Colonic mucosa (tissue), 4 donors: ENCODE measurements at regions not wholly inside any gene's neighbourhood (a gene's known extent, or its start where the extent isn't known, plus 50 kb on each side); places are given as distances from the start of the nearest gene placed in this dataset.
"Not testable (repeated sequence)": the region's sequence is repeated elsewhere in the genome, so short reads cannot be mapped to it uniquely, and the experiment has no call there.

Experiments
- DNase-seq: peaks from one replicate; pipeline ENCODE4 v3.0.0-alpha.2; 2020
- H3K27ac ChIP-seq: fragments of 200-600 bp; one replicate; pipeline ENCODE4 v1.8.0; 2021
- H3K27me3 ChIP-seq: fragments of 200-600 bp; one replicate; pipeline ENCODE4 v1.8.0; 2021
- H3K36me3 ChIP-seq: fragments of 200-600 bp; one replicate; pipeline ENCODE4 v1.8.0; 2021
- H3K4me1 ChIP-seq: fragments of 200-600 bp; one replicate; pipeline ENCODE4 v1.8.0; 2021; ENCODE audit warnings: mild to moderate bottlenecking
- H3K4me3 ChIP-seq: fragments of 200-600 bp; one replicate; pipeline ENCODE4 v1.8.0; 2021
- H3K9ac ChIP-seq, 2 donors: one replicate each; pipeline ENCODE4 v1.7.0; 2013; ENCODE audit warnings: control low read depth in 2 of 2, low read depth in 2 of 2, low read length in 2 of 2
- H3K9me3 ChIP-seq: fragments of 200-600 bp; one replicate; pipeline ENCODE4 v1.8.0; 2021
- CTCF ChIP-seq: fragments of 200-600 bp; IDR thresholded peaks from one replicate; pipeline ENCODE4 v1.8.0; 2022; ENCODE audit warnings: antibody characterized with exemption, mild to moderate bottlenecking
- intact Hi-C: fragments of 100-400 bp; cut with DNase I; formaldehyde crosslinking; loops from one replicate; pipeline ENCODE4 v1.14.1; 2022
- donor health status: healthy.
- donor health status: DM: no; HTN: no; CAD: no.
- donor health status: DM: no; HTN: no; CAD: no.

GRCh38 chr5:174796711-174797192 is 72.4 kb downstream of the MSX2 start:
- H3K4me3 ChIP-seq = no peak overlapping the region
- H3K27ac ChIP-seq = no peak overlapping the region
- intact Hi-C loops = no loop called here
- H3K9ac ChIP-seq = no peak overlapping the region
- H3K9me3 ChIP-seq = no peaks in the 10 kb centered on the region
- no peak for DNase-seq
- H3K27me3 ChIP-seq = no peaks in the 10 kb centered on the region
- TF ChIP-seq CTCF = no peak
- H3K4me1 ChIP-seq = no peaks in the 10 kb centered on the region
- no peaks in the 10 kb centered on the region for H3K36me3 ChIP-seq

GRCh38 chr5:174794931-174795672 is 70.7 kb downstream of the MSX2 start:
- H3K4me1 ChIP-seq = no peaks in the 10 kb centered on the region
- H3K36me3 ChIP-seq = no peaks in the 10 kb centered on the region
- no peaks in the 10 kb centered on the region for H3K27me3 ChIP-seq
- H3K9ac ChIP-seq = no peak overlapping the region
- DNase-seq = no peak
- no peak overlapping the region for H3K4me3 ChIP-seq
- no peak for TF ChIP-seq CTCF
- H3K9me3 ChIP-seq = no peaks in the 10 kb centered on the region
- intact Hi-C loops = loop anchor here (1.0 kb wide), 1 partner anchor 376 kb away; no protein-coding TSS in a partner anchor
- H3K27ac ChIP-seq = no peak overlapping the region

GRCh38 chr5:174793684-174794328 is 69.4 kb downstream of the MSX2 start:
- Histone ChIP-seq H3K4me1 (no peaks in the 10 kb centered on the region), H3K9me3 (no peaks in the 10 kb centered on the region), H3K4me3 (no peak overlapping the region), H3K27ac (no peak overlapping the region), H3K9ac (no peak overlapping the region), H3K27me3 (no peaks in the 10 kb centered on the region), H3K36me3 (no peaks in the 10 kb centered on the region)
- peak; percentile 45 for DNase-seq
- peak; percentile 63 for TF ChIP-seq CTCF
- intact Hi-C loops = loop anchor here (1.0 kb wide), 1 partner anchor 375 kb away; no protein-coding TSS in a partner anchor

GRCh38 chr5:174793076-174793475 is 68.7 kb downstream of the MSX2 start:
- no peaks in the 10 kb centered on the region for H3K36me3 ChIP-seq
- no peaks in the 10 kb centered on the region for H3K27me3 ChIP-seq
- H3K4me3 ChIP-seq = no peak overlapping the region
- no peak for DNase-seq
- H3K4me1 ChIP-seq = no peaks in the 10 kb centered on the region
- intact Hi-C loops = no loop called here
- H3K9ac ChIP-seq = no peak overlapping the region
- H3K27ac ChIP-seq = no peak overlapping the region
- no peak for TF ChIP-seq CTCF
- H3K9me3 ChIP-seq = no peaks in the 10 kb centered on the region

GRCh38 chr5:174792265-174792664 is 67.9 kb downstream of the MSX2 start:
- DNase-seq, H3K4me1 ChIP-seq, H3K27ac ChIP-seq, H3K36me3 ChIP-seq, H3K9me3 ChIP-seq, H3K27me3 ChIP-seq, H3K4me3 ChIP-seq, intact Hi-C loops, H3K9ac ChIP-seq: not testable (repeated sequence)

- Histone ChIP-seq H3K27me3 (no peaks in the 10 kb centered on the region), H3K27ac (no peak overlapping the region)
- no peak for TF ChIP-seq CTCF
Observed at GRCh38 chr5:174790906-174791305, 66.5 kb downstream of the MSX2 start.

More at GRCh38 chr5:174790906-174791305, 66.5 kb downstream of the MSX2 start:
- intact Hi-C loops = no loop called here
- Histone ChIP-seq H3K9ac (no peak overlapping the region), H3K4me3 (no peak overlapping the region), H3K36me3 (no peaks in the 10 kb centered on the region), H3K9me3 (no peaks in the 10 kb centered on the region), H3K4me1 (no peaks in the 10 kb centered on the region)
- no peak for DNase-seq
